ENCODE measurements at regions not wholly inside any gene's neighbourhood (a gene's known extent, or its start where the extent isn't known, plus 50 kb on each side); places are given as distances from the start of the nearest gene placed in this dataset.

GRCh38 chr3:110677506-110677905 lies 394.1 kb upstream of the NECTIN3 start:
- DNase-seq: no peak
- Histone ChIP-seq H3K9me3 (no peaks in the 10 kb centered on the region), H3K36me3 (no peaks in the 10 kb centered on the region), H3K27ac (no peak overlapping the region), H3K27me3 (no peaks in the 10 kb centered on the region), H3K4me3 (no peak overlapping the region), H3K4me1 (no peaks in the 10 kb centered on the region)
- no peak for TF ChIP-seq CTCF (IDR thresholded peaks at IDR 0.05)
- no peak for FAIRE-seq
- intact Hi-C loops (cut with DNase I): no loop called here
- ATAC-seq: no peak
- WGBS, 2 donors: 74 to 75% methylated on average over 3 of the region's 3 CpGs

GRCh38 chr3:110679285-110679684 lies 392.3 kb upstream of the NECTIN3 start:
- WGBS, 2 donors: 72 to 73% methylated on average over 2 of the region's 2 CpGs
- no peaks in the 10 kb centered on the region for H3K27me3 ChIP-seq
- intact Hi-C loops (cut with DNase I): no loop called here
- no peak for DNase-seq
- FAIRE-seq: no peak
- no peak overlapping the region for H3K27ac ChIP-seq
- H3K36me3 ChIP-seq: no peaks in the 10 kb centered on the region
- no peaks in the 10 kb centered on the region for H3K9me3 ChIP-seq
- no peaks in the 10 kb centered on the region for H3K4me1 ChIP-seq
- H3K4me3 ChIP-seq: no peak overlapping the region
- no peak for ATAC-seq
- no peak for TF ChIP-seq CTCF (IDR thresholded peaks at IDR 0.05)

DNA sequence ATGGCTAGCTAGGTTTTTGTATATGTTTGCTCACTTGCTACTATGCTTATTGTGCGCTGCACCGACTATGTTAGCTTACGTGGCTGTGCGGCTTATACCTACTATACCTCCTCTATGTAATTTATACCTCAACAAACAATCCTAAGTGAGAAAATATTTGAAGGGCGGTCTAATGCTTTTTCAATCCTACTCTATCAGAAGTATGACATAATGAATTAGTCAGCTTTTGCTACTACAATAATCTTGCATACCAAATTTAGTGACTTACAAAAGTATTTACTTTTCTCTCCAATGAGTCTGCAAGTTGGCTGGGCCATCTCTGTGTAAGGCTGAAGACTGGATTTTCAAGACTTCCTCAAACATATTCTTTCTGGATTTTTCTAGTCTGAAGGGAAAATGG lies 391.2 kb upstream of the NECTIN3 start:
- Histone ChIP-seq H3K27ac (no peak overlapping the region), H3K4me1 (no peaks in the 10 kb centered on the region), H3K36me3 (no peaks in the 10 kb centered on the region), H3K4me3 (no peak overlapping the region), H3K27me3 (no peaks in the 10 kb centered on the region), H3K9me3 (no peaks in the 10 kb centered on the region)
- 66% methylated on average over 5 of the region's 5 CpGs for WGBS, 2 donors
- DNase-seq: no peak
- no peak for FAIRE-seq
- intact Hi-C loops (cut with DNase I): no loop called here
- no peak for ATAC-seq
- no peak for TF ChIP-seq CTCF (IDR thresholded peaks at IDR 0.05)

- intact Hi-C loops (cut with DNase I): no loop called here
- no peak overlapping the region for H3K4me3 ChIP-seq
- no peaks in the 10 kb centered on the region for H3K4me1 ChIP-seq
- no peaks in the 10 kb centered on the region for H3K9me3 ChIP-seq
- no peak for TF ChIP-seq CTCF (IDR thresholded peaks at IDR 0.05)
- FAIRE-seq: no peak
- no peaks in the 10 kb centered on the region for H3K27me3 ChIP-seq
- WGBS, 2 donors: 76 to 85% methylated on average over 4 of the region's 4 CpGs
- no peak overlapping the region for H3K27ac ChIP-seq
- no peak for ATAC-seq
- H3K36me3 ChIP-seq: no peaks in the 10 kb centered on the region
- DNase-seq: no peak
Measured at GRCh38 chr3:110684466-110684865, 387.1 kb upstream of the NECTIN3 start.

- no peak for ATAC-seq
- Histone ChIP-seq H3K9me3 (no peaks in the 10 kb centered on the region), H3K4me1 (no peaks in the 10 kb centered on the region), H3K27ac (no peak overlapping the region), H3K36me3 (no peaks in the 10 kb centered on the region), H3K27me3 (no peaks in the 10 kb centered on the region), H3K4me3 (no peak overlapping the region)
- FAIRE-seq: no peak
- WGBS, 2 donors: 85 to 93% methylated on average over 4 of the region's 4 CpGs
- TF ChIP-seq CTCF (IDR thresholded peaks at IDR 0.05): no peak
- intact Hi-C loops (cut with DNase I): no loop called here
- DNase-seq: no peak
Measured at GRCh38 chr3:110685630-110686029, 386.0 kb upstream of the NECTIN3 start.

Data from pancreas (tissue), 10 donors.